ENCODE measurements at regions not wholly inside any gene's neighbourhood (a gene's known extent, or its start where the extent isn't known, plus 50 kb on each side); places are given as distances from the start of the nearest gene placed in this dataset.

DNA sequence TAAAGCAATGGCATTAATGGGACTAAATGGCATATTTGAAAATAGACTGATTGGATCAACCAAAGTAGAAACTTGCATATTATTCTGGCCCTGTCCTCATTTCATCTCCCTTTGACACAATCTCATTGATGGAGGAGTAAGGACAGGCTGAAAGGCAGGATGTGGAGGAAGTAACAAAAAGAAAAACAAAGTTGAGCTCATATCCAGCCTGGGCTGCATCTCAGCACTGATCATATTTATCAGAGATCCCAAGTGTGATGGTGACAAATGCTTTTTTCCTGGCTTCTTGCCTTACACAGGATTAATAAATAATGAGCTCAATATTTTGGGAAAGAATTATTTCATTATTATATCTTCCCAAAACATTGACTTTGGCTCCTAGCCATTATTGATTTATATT, 622.7 kb downstream of the CD109 start:
- no peak for DNase-seq (ENCODE audit: insufficient read length, low spot score)
- TF ChIP-seq, protein P1, sequence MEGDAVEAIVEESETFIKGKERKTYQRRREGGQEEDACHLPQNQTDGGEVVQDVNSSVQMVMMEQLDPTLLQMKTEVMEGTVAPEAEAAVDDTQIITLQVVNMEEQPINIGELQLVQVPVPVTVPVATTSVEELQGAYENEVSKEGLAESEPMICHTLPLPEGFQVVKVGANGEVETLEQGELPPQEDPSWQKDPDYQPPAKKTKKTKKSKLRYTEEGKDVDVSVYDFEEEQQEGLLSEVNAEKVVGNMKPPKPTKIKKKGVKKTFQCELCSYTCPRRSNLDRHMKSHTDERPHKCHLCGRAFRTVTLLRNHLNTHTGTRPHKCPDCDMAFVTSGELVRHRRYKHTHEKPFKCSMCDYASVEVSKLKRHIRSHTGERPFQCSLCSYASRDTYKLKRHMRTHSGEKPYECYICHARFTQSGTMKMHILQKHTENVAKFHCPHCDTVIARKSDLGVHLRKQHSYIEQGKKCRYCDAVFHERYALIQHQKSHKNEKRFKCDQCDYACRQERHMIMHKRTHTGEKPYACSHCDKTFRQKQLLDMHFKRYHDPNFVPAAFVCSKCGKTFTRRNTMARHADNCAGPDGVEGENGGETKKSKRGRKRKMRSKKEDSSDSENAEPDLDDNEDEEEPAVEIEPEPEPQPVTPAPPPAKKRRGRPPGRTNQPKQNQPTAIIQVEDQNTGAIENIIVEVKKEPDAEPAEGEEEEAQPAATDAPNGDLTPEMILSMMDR (IDR thresholded peaks at IDR 0.05; ENCODE audit: insufficient read depth, missing control alignments), result no peak
- no peak for FAIRE-seq

DNA sequence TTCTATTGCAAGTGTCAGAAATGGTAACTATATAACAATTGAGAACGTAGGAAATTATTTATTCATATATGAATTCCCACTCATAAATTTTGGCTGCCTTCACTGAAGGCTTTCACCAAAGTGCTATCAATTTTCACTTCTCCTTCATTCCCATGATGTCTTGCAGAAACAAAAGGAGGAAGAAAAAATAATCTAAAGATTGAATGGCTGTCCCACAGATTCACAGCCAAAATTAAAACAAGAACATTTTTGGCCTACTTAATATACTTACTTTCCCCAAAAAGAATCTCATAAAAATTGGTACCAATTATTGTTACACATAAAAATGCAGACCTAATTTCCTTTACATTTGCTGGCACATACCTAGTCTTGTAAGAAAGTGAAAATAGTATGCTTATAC, 616.1 kb downstream of the CD109 start:
- no peak for FAIRE-seq
- TF ChIP-seq, protein P1 (IDR thresholded peaks at IDR 0.05; ENCODE audit: insufficient read depth, missing control alignments), result no peak
- no peak for DNase-seq (ENCODE audit: insufficient read length, low spot score)

DNA sequence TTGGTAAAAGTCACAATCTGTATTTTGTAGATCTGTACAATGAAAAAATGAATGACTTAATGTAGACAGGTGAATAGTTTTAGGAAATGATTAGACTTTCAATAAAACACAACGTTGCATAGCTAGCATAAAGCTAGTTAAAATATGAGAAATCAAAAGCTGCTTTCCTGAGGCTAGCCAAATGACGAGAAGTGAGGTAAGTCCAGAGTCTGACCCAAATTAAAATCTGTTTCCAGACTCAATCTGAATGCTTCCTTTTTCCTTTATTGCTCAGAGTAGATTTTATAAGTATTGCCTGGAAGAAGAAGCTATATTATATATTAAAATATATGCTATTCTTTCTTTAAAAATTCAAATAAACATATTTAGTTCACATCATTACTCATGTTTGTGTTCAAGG, 615.4 kb downstream of the CD109 start:
- FAIRE-seq (no peak), DNase-seq (ENCODE audit: insufficient read length, low spot score) (no peak)
- TF ChIP-seq, protein P1 (IDR thresholded peaks at IDR 0.05; ENCODE audit: insufficient read depth, missing control alignments), result no peak

DNA sequence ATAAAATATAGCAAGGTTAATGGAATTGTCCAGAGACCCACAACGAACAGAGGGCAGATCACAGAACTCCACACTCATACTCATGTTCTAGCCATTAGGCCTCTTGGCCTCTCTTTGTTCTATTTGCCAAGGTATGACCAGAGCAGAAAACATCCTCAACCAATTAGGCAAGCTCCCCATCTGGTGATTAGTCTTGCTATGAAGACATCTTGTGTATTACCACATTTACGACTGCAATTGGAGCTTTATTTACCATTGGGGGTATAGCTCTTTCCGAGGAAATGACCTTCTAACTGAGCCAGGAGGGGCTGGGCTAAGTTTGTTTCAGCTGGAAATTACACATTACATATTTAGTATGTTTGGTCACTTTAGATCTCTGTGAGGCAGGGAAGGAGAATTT, 593.9 kb downstream of the CD109 start:
- TF ChIP-seq, protein P1 (IDR thresholded peaks at IDR 0.05; ENCODE audit: insufficient read depth, missing control alignments), result no peak
- DNase-seq (ENCODE audit: insufficient read length, low spot score), result no peak
- FAIRE-seq, result no peak

DNA sequence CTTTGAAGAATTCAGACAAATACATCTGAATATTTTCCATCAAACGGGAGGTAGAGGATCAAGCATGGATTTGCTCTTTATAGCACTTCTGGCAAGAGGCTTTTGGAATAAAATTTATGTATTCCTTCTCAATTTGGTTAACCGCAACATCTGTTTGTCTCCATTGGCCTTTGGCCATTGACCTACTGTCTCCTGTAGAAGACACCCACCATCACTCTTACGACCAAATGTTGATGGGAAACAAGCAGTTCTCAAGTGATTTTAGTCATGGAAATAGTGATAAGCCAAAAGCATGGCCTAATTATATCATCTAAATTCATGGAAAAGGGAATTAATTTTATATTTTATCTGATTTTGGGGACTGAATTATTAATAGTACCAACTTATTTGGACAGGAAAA, 591.9 kb downstream of the CD109 start:
- TF ChIP-seq, protein P1 (IDR thresholded peaks at IDR 0.05; ENCODE audit: insufficient read depth, missing control alignments), result no peak
- FAIRE-seq, result no peak
- no peak for DNase-seq (ENCODE audit: insufficient read length, low spot score)

DNA sequence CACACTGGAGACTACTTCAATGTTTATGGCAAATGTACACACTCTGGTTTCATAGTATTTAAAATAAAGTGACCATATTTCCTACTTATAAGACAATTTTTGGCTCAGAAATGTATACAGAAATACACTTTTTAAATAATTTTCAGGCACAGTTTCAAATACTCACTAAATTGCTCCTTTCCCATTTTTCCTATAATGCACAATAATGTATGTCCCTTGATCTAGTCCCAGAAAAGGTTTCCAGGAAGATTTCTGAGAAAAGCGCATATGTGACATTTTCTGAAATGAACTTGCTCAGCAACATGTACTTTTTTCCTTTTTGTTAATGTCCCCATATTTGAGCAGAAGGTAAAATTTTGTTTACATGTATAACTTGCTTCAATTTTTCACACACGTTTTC, 591.4 kb downstream of the CD109 start:
- TF ChIP-seq, protein P1 (IDR thresholded peaks at IDR 0.05; ENCODE audit: insufficient read depth, missing control alignments), result no peak
- FAIRE-seq, result no peak

DNA sequence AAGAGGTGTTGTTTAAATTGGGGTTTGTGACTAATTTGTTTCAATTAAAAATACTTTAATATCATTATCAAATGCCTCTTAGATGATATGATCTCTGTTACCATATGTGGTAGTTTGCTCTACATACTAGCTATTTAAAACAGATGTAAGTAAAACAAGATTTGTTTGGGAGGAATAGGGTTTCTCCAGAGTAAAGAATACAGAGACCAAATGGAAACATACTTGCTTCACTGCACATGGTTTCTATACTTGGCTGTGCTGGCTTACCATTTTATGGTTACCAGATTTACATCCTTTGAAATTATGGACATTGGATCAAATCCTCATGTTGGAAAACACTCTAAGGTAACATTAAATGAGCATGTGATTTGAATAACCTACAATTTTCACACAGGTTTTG, 588.3 kb downstream of the CD109 start:
- no peak for FAIRE-seq
- TF ChIP-seq, protein P1 (IDR thresholded peaks at IDR 0.05; ENCODE audit: insufficient read depth, missing control alignments), result no peak
- DNase-seq (ENCODE audit: insufficient read length, low spot score), result no peak

More for the DNA sequence above, 591.4 kb downstream of the CD109 start:
- no peak for DNase-seq (ENCODE audit: insufficient read length, low spot score)

Measured in D721Med (cell line).